Activated CD4-positive, alpha-beta T cell treated with anti-CD3 and anti-CD28 coated beads, Interleukin-2, Interleukin-4, amounts not matched to agents 100 ng/mL and 50 ng/mL, durations not matched to agents 16 hours and 8 hours (primary cell): ENCODE measurements at regions not wholly inside any gene's neighbourhood (a gene's known extent, or its start where the extent isn't known, plus 50 kb on each side); places are given as distances from the start of the nearest gene placed in this dataset.
"Not testable (repeated sequence)": the region's sequence is repeated elsewhere in the genome, so short reads cannot be mapped to it uniquely, and the experiment has no call there.

Source experiments
- DNase-seq: peaks from one replicate; pipeline ENCODE4 v3.0.0-alpha.2; 2020; ENCODE audit warnings: low spot score

DNA sequence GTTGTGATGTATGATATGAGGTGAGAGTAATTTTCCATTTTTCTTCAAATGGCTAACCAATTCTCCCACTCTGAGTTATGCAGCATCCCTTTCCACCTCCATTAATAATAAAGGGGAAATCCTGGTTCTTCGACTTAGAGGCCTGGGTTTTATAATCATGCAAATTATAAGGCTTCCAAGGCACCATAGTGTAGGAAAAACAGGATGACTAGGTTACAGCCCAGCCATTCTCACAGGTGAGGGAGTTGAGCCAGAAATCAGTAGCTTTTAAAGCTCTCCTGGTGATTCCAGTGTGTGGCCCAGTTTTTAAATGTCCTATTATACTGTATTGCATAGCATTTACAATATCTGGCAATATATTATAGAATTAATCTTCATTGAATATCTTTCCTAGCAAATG, 203.1 kb downstream of the ARHGEF9 start:
- DNase-seq, result no peak

DNA sequence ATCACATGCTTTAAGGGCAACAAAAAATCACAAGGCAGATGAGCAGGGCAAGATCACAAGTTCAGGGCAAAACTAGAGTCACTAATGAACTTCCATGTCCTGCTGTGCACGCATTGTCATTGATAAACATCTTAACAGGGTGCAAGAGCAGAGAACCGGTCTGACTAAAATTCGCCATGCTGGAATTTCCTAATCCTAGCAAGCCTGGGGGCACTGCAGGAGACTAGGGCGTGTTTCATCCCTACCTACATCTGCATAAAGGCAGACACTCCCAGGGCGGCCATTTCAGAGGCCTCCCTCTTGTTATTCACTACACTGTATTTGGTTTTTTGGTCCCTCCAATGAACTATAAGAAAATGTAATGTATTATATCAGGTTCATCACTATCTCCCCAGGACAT, 203.6 kb downstream of the ARHGEF9 start:
- no peak for DNase-seq

DNA sequence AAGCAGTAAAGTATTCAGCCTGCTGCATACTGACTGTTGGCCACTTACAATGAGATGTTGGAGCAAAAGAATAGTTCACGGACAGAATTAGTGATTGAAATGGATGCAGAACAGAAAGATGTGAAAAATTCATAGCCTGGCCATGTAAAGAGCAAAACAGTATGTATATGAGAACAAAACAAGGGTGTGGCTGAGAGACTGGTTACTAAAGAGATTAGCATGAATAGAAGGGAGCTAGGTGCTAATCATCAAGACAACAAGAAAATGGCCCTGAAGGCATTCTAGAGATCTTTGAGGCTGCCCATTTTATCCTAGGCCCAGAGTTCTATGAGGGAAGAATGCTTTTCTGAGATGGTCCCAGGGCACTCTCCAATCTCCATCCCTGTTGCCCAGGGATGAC, 208.5 kb downstream of the ARHGEF9 start:
- no peak for DNase-seq

DNA sequence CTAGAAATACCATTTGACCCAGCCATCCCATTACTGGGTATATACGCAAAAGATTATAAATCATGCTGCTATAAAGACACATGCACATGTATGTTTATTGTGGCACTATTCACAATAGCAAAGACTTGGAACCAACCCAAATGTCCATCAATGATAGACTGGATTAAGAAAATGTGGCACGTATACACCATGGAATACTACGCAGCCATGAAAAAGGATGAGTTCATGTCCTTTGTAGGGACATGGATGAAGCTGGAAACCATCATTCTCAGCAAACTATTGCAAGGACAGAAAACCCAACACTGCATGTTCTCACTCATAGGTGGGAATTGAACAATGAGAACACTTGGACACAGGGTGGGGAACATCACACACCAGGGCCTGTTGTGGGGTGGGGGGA, 209.3 kb downstream of the ARHGEF9 start:
- DNase-seq, result not testable (repeated sequence)

DNA sequence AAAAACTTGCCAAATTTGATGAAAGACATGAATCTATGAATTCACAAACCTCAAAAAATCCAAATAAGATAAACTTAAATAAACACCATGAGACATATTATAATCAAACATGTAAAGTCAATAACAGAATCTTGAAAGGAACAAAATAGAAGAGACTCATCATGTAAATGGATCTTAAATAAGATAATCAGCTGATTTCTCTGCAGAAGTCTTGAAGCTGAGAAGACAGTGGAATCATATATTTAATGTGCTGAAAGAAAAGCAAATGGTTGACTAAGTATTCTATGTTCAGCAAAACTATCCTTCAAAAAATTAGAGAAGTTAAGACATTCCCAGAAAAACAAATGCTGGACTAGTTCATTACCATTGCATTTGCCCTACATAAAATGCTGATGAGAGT, 215.7 kb upstream of the SPIN4 start:
- DNase-seq, result no peak

DNA sequence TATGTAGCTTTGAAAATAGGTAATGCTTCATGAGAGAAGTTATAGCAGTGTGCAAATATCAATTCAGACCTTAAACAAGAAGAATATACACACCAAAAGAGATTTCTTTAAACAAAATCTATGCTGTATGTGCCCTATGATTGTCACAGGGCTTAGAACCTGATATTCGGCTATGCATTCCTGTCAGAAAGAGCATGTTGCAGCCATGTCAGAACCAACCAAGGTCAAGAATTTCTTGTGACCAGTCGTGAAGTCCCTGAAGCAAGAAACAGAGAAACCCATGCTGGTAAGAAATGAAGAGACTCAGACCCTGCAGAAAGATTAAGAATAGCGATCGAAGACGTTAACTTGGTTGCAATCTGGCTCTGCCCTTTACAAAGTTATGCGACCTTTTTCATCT, 210.3 kb upstream of the SPIN4 start:
- no peak for DNase-seq

DNA sequence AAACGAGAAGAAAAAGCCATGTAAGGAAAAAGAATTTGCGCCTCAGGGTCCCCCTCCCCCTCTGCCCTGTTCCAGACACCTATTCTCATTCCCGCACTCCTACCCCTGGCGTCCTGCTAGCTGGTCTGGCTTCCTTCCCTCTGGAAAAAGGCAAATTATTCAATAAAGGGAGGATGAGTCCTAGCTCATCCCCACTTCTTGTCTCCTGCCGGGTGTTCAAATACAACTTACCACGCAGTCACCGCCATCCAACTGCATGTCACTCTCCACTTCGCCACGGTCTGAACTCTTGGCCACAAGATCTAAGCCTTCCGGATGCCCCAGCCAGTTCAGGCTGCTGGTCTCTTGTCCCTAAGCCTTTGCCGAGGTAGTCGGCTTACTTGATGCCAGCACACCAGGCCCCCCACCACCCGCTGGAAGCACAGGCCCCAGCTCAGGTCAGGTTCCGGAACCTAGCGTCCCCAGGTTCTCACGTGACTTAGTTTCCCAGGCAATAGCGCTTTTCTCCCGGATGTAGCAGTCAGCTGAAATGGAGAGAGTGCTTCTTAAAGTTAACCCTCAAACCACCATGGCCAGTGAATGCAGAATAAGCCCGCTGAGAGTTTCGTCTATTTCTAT, 209.6 kb upstream of the SPIN4 start:
- DNase-seq, result peak; percentile 53

DNA sequence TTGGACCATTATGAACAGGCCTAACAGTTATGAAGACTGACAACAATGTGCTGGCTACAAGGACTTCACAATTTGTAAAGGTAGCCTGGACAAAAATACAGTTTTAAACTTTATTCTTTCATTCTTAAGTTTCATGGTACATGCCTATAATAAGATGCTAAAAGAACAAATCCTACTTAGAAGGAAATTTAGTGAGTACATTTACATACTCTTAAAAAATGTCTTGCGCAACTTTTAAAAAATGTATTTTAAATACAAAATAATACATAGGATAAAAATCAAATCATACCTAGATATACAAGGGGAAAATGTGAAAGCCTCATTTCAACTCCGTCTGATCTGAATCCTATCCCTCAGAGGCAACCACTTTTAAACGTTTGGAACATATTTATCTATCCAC, 200.7 kb upstream of the SPIN4 start:
- DNase-seq, result no peak

DNA sequence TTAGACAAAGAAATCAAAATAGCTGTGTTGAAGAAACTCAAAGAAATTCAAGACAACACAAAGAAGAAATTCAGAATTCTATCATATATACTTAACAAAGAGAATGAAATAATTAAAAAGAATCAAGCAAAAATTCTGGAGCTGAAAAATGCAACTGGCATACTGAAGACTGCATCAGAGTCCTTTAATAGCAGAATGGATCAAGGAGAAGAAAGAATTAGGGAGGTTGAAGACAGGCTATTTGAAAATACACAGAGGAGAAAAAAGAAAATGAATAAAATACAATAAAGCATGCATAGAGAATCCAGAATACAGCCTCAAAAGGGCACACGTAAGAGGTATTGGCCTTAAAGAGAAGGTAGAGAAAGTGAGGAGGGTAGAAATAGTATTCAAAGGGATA, 179.5 kb upstream of the SPIN4 start:
- no peak for DNase-seq

DNA sequence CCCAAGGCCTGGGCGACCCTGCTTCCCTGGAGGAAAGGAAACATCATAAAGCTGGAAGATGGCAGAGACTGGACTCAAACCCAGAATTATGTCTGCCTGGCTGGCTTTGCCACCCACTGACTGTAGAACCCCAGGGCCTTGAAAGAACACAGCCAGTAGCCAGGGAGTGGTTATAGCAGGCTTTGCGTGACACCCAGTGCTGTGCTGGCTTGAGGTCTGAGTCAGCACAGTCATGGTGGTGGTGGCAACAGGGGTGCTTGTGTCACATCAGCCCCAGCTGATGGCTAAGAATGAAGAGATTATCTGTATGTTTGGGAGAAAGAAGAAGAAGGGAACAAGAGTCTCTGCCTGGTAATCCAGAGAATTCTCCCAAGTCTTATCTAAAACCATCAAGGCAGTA, 178.8 kb upstream of the SPIN4 start:
- DNase-seq, result no peak

DNA sequence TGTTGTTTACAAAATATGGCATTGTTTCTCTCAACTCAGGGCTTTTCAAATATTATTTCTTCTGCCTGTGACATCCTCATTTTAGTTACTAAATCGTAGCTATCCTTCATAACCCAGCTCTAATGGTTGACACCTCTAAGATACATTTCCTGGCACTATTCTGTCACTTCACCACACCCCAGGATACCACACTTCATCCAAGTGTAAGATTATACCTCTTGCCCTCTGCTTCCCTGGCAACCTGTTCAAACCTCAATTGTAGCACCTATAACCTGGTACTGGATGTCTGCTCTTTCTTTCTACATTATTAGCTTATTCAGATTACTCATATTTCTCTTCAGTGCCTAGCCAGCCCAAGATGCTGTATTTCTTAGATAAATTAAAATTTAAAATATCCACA, 175.7 kb upstream of the SPIN4 start:
- DNase-seq, result no peak

DNA sequence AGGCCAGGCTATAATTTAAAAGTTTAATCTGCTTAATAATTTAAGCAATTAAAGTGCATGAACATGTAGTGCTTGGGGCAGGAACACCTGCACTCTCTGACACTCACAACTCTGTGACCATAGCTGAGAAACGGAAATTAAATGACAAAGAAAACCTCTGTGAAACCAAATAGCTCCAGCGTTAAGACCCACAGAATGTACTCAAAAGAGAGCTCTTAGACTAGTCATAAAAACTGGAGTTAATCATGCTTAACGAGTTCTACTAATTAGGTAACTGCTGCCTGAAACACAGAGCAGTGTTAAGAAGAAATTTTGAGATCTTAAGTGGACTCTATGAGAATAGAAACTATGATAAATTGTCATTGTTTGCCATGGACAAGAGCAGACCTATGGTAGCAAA, 174.4 kb upstream of the SPIN4 start:
- DNase-seq, result no peak

DNA sequence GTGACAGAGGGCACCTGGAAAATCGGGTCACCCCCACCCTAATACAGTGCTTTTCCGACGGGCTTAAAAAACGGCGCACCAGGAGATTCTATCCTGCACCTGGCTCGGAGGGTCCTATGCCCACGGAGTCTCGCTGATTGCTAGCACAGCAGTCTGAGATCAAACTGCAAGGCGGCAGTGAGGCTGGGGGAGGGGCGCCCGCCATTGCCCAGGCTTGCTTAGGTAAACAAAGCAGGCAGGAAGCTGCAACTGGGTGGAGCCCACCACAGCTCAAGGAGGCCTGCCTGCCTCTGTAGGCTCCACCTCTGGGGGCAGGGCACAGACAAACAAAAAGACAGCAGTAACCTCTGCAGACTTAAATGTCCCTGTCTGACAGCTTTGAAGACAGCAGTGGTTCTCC, 168.2 kb upstream of the SPIN4 start:
- not testable (repeated sequence) for DNase-seq

DNA sequence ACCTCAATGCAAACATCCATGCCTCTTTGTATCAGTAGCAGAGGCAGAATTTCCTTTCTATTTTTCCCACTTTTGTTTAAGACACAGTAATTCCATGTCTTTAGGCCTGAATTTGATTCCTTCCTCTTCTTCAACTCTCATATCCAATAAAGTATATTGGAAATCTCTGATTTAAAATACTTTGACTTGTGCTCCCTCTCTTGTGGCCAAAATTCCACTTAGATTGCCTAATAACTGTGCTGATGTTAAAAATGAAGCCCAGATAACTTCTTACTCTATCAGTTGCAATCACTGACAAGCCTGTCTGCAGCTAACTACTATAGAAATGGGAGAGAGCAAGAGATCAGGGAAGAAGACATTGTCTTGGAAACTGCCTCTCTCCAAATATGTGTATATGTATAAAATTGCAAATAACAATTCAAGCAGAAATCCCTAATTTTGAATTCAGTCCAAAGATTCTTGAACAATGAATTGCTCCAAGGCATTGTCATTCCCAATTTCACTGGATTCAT, 163.5 kb upstream of the SPIN4 start:
- DNase-seq, result no peak

DNA sequence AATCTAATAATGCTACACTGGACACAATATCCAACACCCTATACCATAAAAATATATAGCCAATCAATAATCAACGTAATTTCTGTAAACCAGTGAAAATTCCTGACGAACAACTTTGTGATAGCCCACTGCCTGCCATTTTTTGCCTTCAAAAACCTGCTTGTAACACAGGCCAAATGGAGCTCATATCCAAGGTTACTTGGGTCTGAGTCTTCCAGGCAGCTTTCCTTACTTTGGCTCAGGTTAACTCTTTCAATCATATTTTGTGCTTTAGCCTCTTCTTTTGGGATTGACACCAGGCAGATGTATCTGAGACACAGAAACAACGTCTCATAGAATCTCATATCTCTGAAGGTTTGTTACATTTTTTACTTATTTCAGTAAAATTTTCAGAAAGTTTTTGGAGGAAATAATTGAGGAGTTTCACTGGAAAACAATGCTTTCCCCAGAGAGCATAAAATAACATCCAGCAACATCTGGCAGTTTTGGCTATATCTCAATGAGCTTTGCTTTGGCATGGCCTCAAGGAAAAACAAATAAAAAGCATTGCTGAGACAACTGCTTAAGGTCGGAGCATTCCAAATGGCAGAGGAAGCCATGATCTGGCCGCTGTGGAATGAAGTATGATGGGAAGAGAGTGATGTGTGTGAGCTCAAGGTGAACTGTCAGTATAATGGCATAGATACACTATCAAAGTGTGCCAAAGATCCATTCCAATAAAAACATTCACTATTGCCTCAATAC, 162.9 kb upstream of the SPIN4 start:
- no peak for DNase-seq

DNA sequence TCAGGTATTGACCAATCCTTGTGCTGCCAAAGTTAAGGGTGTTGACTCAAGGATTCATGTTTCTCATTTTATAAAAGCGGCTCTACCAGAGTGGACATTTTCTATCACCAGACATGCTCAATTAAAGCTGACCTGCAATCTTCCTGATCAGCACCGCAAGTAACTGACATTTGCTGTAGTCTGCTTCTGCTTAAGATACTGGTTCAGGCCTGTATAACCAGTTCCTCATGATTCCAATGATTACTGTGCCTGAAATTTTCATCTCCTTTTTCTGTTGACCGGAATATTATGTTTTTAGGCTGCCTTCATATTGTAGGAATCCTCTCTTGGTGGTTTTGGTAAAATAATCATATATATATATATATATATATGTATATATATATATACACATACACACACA, 160.2 kb upstream of the SPIN4 start:
- DNase-seq, result no peak

DNA sequence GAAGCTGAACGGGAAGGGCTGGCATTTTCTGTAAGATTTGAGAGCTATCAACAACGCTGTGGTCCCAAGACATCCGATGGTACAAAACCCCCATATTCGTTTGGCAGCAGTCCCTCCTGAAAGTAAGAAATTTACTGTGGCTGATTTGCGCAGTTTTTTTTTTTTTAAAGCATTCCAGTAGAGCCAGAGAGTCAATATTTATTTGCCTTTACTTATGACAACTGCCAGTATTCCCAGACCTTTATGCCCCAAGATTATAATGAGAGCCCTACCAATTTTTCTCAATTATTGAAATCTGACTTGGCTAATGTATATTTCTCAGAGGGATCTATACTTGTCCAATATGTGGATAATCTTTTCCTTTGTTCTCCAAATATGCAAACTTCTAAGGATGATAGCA, 157.5 kb upstream of the SPIN4 start:
- no peak for DNase-seq

DNA sequence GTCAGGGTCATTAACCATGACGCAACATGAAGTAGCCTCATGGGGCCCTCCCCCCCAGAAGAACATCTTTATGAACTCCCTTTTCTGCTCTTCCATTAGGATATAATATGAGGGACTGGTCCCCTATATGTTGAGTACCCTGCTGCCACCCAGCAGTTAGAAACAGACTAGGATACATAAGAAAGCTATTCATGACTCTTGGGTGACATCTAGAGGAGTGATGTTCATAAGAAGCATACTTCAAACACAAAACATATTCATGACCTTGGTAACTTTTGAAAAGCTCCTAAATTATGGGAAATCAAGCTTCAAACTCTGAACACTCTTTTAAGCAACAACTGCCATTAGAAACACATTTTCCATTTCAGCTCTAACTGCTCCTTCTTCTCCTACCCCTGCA, 155.2 kb upstream of the SPIN4 start:
- DNase-seq, result peak; percentile 6

DNA sequence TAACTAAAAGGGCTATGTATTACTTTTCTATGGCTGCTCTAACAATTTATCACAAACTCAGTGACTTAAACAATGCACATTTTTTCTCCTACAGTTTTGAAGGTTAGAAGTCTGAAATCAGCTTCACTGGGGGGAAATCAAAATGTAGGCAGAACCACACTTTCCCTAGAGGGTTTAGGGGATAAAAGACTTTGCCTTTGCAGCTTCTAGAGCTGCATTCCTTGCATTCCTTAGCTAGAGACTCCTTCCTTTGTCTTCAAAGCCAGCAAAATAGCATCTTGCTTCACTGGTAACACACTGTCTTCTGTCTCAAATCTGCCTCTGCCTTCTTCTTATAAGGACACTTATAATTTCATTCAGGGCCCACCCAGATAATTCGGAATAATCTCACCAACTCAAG, 152.4 kb upstream of the SPIN4 start:
- DNase-seq, result no peak

DNA sequence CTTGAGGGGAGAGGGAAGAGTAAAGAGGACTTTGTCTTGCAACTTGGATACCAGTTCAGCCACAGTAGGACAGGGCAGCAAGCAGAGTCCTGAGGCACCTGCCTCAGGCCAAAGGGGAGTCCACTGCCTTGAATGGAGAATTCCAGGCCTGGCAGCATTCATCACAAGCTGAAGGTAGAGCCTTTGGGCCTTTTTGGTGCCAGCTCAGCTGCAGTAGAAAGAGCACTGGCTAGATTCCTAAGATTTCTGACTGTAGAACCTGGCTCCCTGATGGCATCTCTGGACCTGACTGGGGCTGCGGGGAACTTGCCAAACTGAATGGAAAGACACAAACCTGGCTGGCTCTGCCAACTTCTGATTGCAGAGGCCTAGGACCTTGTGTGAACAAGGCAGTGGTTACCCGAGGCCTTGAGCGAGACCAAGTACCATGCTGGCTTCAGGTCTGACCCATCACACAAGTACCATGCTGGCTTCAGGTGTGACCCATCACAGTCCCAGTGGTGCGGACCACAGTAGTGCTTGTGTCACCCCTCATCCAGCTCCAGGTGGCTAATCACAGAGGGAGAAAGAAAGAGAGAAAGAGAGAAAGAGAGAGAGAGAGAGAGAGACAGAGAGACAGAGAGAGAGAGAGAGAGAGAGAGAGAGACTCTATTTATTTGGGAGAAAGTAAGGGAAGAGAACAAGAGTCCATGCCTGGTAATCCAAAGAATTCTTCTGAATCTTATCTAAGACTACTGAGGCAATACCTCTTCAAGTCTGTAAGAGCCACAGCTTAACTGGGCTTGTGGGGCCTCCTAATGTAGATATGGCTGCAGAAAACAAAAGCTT, 137.6 kb upstream of the SPIN4 start:
- no peak for DNase-seq

DNA sequence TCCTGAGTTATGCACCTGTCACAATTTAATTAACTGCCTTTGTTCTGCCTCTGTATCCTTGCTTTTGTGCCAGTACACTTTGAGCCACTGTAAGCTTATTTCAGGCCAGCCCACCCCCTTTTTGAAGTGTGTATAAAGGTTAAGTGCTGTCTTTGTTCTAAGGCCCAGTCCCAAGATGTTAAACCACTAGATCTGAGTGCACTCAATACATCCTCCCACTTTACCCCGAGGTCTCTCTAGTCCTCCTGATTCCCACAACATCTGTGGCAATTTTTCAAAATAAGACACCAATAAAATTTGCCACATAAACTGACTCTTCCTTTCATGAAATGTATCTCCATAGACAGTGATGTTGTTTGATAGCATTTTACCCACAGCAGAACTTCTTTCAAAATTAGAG, 124.1 kb upstream of the SPIN4 start:
- no peak for DNase-seq

DNA sequence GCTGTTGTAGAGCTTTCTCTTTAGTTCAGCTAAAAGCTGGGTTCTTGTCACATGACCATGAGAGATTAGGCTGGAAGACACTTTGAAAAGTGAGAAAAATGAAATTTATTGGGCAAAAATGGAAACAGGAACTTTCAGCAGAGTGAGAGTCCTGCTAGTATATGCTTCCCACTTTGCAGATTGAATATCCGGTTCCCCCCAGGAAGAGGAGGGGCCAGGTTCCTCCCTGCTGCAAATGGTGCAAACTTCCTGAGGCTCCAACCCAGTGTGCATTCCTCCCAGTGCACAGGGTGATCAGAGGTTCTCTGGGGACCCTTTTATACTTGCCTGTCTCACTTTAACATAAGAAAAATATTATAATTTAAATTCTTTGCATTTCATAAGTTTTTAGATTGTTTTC, 119.9 kb upstream of the SPIN4 start:
- DNase-seq, result no peak

DNA sequence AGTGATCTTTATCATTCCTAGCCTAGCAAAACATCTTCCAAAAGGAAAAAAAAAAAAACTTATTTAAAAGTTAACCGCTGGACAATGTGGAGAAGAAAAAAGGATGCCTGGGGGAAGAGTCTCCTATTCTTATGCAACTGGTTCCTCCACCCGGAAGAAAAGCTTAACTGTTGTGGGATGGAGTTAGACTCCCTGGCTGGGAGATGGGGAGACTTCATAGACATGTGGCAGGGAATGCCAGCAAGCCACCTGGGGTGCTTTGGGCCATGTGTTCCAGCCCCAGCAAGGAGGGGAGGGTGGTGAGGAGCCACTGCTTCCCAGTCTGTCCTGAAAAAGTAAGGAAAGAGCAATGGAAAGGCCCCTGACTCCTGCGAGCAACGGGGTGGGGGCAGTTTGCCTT, 119.4 kb upstream of the SPIN4 start:
- DNase-seq, result no peak
